Renal cortical epithelial cell (primary cell): ENCODE measurements at regions not wholly inside any gene's neighbourhood (a gene's known extent, or its start where the extent isn't known, plus 50 kb on each side); places are given as distances from the start of the nearest gene placed in this dataset.
A peak's percentile ranks its signal among the peaks of the same experiment; 100 is the strongest.
"Not testable (repeated sequence)": the region's sequence is repeated elsewhere in the genome, so short reads cannot be mapped to it uniquely, and the experiment has no call there.

Source experiments
- DNase-seq: peaks from one replicate; pipeline ENCODE4 v3.0.0-alpha.2; 2011; ENCODE audit warnings: low read depth

DNA sequence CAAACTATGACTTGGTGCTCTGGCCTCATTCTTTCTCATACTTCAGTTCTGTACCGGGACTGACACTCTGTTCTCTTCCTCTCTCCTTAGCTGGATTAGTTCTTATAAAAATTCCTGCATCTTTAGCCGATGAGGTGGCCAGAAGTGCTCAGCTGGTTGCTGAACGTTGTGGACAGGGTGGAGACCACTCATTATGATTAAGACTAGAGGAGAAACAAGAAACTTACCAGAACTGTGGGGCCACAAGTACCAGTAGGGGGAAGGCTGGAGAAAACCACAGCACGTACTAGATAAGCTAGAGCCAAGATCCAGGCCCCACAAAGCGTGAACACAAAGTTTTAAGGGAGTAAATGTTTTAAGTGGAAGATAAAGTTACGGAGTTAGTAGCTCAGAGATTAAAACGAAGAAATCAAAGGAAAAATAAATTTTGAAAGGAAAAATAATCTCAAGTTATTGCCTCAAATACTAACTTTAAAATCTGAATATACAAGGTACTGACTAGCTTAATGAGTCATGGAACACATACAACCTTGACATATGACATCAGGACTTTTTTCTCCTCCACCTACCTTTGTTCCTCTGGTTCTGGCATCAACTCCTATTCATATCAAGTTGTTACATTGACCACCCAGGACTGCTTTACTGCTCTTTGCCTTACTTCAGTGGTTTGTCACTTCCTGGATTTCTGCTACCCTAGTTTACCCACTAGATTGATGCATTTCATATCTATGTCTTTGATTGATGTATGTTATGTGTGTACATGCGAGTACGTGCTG is 469.0 kb downstream of the TFEC start:
- DNase-seq = no peak

- DNase-seq = no peak
Observed at GRCh38 chr7:115559877-115560276, 470.7 kb downstream of the TFEC start.

- DNase-seq = no peak
Observed at GRCh38 chr7:115558161-115558560, 472.4 kb downstream of the TFEC start.

DNA sequence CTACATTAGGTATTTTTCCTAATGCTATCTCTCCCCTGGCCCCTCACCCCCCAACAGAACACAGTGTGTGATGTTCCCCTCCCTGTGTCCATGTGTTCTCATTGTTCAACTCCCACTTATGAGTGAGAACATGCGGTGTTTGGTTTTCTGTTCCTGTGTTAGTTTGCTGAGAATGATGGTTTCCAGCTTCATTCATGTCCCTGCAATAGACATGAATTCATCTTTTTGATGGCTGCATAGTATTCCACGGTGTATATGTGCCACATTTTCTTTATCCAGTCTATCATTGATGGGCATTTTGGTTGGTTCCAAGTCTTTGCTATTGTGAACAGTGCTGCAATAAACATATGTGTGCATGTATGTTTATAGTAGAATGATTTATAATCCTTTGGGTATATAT is 473.3 kb downstream of the TFEC start:
- not testable (repeated sequence) for DNase-seq

GRCh38 chr7:115552766-115553165 is 477.8 kb downstream of the TFEC start:
- no peak for DNase-seq

DNA sequence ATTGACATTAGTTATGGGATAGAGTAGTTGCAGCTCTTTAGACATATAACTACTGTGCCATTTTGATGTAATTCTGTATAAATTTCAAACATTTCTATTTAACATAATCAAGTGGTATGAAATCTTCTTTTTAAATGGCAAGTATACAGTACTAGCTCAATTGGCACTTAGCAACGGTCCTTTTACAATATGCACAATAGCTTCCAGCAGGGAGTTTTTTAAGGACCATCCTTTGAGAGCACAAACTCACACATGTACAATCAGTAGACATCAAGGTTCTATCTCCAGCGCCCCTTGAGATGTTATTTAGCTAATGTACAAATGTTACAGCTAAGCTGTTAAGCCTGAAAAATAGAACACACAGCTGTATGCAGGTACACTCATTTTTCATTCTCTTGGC is 480.7 kb downstream of the TFEC start:
- DNase-seq = no peak

GRCh38 chr7:115548756-115549155 is 481.8 kb downstream of the TFEC start:
- peak; percentile 55 for DNase-seq

DNA sequence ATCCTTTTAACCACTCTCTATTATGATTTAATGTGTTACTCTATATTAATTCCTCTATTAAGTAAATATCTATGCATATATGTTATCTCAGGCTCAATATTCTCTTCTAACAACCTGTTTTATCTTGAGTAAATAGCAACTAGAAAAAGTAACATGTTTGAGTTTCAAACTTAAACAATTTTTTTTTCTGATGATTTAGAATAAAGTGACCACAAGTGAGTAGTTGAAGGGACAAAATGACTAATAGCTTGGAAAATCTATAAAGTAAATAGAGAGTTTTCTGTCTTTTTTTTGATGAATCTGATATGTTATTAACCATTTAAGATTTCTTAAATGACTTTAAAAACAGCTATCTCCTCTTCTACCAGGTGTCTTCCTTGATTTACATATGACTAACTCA is 483.8 kb downstream of the TFEC start:
- DNase-seq = no peak

DNA sequence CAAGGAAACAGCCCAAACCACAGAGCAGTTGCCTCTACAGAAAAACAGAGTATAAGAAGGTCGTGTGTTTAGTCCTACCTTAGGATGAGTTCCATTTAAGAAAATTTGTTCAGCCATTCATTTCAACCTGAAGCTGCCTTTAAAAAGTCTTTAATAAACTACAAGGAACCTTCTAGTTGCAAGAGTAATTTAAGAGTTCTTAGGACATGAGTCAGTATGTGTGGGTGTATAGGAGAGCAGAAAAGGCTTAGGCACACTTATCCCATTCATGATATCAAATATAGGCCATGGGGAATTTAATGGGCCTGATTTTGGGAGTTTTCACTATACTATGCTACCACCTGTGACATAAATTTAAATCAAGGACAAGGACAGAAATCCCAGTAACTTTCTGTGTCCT is 496.8 kb downstream of the TFEC start:
- peak; percentile 84 for DNase-seq

DNA sequence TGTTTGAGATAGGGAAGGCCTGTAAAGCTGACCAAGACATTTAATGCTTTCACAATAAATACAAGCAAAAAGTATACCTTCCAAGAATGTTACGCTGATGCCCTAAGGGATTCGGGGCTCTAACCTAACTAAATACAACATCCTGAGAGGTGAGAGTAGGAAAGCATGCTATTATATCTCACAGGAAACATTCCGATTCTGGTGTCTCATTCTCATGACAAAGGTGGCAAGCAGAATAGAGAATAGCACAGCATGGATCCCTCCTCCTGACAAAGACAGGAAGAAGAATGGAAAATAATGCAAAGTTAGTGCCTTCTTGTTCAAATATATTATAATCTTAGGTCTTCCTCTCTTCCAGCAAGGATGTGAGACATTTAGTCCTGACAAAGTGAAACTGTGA is 504.3 kb downstream of the TFEC start:
- DNase-seq = no peak

DNA sequence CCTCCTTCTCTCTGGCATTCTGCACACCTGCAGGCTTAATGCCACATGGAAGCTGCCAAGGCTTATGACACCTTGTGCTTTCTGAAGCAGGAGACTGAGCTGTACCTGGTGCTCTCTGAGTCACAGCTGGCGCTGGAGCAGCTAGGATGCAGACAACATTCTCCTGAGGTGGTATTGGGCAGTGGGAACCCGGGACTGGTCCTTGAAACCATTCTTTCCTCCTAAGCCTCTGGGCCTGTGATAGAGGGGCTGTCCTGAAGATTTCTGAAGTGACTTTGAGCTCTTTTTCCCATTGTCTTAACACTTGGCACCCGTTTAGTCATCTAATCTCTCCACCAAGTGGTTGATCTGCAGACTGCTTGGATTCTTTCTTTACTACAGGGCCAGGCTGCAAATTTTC is 508.4 kb downstream of the TFEC start:
- no peak for DNase-seq

DNA sequence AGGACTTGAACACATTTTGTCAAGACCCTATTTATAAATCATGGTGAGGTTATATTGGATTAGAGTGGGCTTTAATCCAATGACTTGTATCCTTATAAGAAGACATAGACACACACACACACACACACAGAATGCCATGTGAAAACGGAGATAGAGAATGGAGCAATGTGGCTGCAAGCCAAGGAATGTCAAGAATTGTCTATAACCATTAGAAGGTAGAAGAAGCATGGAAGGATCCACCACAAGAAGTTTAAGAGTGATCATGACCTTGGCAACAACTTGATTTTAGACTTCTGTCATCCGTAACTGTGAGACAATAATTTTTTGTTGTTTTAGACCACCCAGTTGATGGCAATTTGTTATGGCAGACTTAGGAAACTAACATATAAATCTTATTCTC is 514.2 kb downstream of the TFEC start:
- peak; percentile 33 for DNase-seq

- no peak for DNase-seq
Observed at GRCh38 chr7:115511330-115511729, 519.2 kb downstream of the TFEC start.

- no peak for DNase-seq
Observed at GRCh38 chr7:115505136-115505535, 525.4 kb downstream of the TFEC start.

DNA sequence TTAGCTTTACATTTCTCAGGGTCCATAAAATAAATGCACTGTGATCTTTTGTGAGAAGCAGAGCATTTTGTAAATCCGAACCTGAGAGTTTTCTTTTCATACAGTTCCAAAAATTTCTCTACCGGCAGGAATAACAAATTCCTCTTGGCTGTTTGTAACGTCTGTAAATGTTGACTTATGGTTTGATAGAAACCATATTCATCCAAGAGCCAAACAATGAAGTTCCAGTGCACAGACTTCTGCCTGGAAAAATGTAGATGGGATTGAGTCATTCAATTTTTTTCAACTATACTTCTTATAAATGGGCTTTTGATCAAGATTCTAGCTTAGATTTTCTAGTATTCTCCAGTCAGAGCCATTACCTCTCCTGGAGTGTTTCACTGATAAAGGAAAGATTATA is 530.6 kb downstream of the TFEC start:
- no peak for DNase-seq

GRCh38 chr7:115496006-115496405 is 534.6 kb downstream of the TFEC start:
- DNase-seq = no peak

DNA sequence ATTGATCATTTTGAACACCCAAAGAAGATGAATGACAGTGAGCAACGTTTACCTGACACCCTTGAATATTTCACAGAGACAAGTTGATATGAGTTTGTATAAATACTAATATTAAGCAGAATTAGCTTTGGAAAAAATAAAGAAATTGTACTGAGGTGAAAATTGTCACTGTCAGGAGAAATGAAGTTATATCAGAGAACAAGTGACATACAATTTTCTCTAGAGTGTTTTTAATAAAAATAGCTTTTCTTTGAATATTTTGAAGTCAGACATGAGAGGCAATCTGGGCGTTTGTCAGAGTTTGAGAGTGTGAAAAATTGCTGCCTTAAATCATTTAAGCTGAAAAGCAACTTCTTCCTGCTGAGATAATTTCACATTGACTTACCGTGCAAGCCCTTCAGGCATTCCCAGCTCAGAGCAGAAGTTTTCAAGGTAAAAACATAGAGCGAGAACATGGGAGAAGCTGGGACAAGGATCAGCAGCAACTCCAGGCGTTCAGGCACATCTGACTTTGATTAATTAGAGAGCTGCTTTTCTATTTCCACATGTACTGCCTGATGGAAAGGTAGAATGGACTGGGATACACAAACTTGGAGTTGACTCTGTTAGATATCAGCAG is 535.9 kb downstream of the TFEC start:
- no peak for DNase-seq

- DNase-seq = no peak
Observed at GRCh38 chr7:115493381-115493780, 537.2 kb downstream of the TFEC start.

- no peak for DNase-seq
Observed at GRCh38 chr7:115491744-115492380, 538.7 kb downstream of the TFEC start.

DNA sequence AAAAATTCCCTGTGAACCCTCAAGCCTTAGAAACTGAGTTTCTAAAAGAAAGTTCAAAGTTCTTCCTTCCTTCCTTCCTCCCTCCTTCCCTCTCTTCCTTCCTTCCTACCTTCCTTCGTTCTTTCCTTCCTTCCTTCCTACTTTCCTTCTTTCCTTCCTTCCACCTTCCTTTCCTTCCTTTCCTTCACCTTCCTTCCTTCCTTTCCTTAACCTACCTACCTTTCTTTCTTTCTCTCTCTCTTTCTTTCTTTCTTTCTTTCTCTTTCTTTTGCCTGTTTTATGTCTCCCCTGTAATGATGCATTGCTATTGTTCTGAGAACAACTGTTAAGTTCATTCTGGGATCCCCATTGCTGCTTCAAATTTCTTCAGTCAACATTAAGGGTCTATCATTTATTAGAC is 551.1 kb downstream of the TFEC start:
- DNase-seq = no peak

GRCh38 chr7:115478426-115478825 is 552.1 kb downstream of the TFEC start:
- no peak for DNase-seq

GRCh38 chr7:115477193-115477651 is 553.3 kb downstream of the TFEC start:
- no peak for DNase-seq

DNA sequence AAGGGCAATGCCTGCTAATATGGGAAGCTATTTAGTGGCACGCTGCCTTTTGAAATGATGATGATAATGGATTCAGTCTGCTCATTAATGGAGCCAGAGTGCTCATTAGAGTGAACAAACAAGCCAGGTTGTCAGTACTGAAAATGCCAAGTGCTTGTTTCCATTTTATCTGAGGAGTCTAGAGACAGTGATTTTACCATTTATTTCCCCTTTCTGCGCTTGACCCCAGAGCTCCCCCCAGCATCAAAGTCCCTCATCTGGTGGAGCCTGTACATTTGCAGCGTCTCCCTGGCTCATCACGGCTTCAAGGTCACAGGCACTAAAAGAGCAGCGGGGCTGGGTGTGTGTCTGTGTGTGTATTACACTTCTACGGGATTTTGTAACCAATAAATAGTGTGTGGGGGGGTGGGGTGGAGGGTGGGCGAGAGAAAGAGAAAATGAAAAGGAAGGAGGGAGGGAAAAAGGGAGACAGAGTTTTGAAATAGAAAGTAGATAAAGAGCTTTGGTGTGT is 553.8 kb downstream of the TFEC start:
- DNase-seq = no peak
